Esophagus mucosa (tissue), 1 donor: ENCODE measurements at regions not wholly inside any gene's neighbourhood (a gene's known extent, or its start where the extent isn't known, plus 50 kb on each side); places are given as distances from the start of the nearest gene placed in this dataset.
"Not testable (repeated sequence)": the region's sequence is repeated elsewhere in the genome, so short reads cannot be mapped to it uniquely, and the experiment has no call there.

Source experiments
- ATAC-seq: fragments of 200-7000 bp; cut with Tn5 transposase; one replicate; pipeline ENCODE4 v1.9.1; 2020
- donor health status: DM: yes; HTN: yes; CAD: no.

DNA sequence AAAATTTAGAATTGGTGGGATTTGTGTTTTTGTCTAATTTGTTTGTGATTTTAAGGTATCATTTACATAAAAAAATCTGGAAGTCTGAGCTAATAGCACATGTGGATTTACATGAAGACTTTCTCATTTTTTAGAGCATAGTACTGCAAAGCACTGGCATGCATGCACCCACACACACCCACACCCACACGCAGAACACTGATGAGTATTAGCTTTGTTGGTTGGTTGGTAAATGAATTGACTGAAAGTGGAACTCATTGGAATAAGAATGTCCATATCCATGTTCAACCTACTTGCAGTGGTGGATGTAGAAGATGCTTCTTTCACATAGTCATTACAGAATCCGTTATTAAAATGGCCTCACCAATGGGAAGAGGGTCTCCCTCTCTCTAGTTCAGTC lies 475.8 kb downstream of the PLCL1 start:
- no peak for ATAC-seq

DNA sequence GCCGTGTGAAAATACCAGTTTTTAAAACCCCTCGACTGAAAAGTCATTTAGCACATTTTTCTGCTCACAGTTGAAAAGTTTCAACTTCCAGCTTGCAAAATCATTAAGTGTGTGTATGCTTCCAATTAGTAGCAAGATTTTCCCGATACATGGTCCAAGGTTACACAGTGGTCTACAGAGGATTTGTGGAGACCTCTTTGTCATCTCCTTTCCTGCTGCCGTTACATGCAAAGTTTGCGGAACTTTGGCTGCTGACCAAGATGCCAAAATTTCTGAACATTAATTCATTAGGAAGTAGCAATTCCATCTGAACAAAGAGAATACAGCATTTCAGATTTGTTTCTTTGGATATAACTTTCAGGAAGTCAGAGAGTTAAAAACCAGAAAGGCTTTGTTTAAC lies 474.6 kb downstream of the PLCL1 start:
- no peak for ATAC-seq

DNA sequence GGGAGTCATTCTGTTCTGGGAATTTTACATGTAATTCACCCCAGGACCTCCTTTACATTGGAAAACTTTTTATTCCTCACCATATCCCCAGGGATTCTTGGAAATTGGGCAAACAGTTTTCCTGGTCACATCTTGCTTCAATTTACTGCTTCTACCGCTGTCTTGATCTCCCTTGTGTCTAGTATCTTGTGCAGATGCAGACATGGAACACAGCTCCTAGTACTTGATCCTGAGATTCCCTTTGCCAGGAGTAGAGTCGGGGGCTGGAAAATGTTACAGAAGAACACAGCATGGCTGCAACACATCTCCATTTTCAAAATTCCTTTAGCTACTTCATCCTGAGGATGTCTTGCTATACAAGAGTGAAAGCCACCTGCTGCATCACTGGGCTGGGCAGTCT lies 472.8 kb downstream of the PLCL1 start:
- ATAC-seq, result no peak

DNA sequence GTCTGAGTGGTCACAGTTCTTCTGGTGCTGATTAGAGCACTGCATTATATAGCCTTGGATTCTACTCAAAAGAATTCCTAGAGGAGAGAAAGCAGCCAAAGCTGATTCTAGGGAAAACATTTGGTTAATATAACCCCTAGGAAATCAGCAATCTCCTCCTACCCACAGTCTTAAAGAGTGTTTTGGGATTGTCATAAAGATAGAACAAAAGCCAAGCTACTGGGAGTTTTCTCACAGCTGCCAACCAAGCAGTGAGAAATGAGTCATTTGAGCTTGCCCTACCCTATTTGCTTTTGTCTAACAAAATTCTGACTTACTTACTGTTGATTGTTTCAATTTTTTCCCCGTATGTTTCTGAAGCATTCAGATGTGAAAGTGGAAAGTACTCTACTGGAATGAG lies 469.3 kb downstream of the PLCL1 start:
- peak; percentile 83 for ATAC-seq

DNA sequence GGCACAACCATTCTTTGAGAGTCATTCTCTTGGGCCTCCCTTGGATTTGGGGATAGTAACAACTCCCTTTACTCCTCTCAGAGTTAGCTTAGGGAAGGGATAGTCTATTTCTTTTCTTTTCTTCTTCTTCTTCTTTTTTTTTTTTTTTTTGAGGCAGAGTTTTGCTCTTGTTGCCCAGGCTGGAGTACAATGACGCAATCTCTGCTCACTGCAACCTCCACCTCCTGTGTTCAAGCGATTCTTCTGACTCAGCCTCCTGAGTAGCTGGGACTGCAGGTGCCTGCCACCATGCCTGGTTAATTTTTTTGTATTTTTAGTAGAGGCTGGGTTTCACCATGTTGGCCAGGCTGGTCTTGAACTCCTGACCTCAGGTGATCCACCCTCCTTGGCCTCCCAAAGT lies 465.8 kb downstream of the PLCL1 start:
- not testable (repeated sequence) for ATAC-seq

DNA sequence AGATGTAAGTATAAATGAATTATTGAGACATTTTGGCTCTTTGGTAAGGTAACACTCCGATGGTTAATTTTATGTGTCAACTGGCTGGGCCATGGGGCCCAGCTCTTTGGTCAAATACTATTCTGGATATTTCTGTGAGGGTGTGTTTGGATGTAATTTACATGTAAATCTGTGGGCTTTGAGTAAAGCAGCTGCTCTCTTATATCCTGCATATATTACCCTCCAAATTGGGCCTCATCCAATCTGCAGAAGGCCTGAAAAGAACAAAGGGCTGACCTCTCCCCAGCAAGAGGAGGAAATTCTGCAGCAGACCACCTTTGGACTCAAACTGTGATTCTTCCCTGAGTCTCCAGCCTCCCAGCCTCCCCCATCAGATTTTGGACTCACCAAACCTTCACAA lies 464.1 kb downstream of the PLCL1 start:
- no peak for ATAC-seq

DNA sequence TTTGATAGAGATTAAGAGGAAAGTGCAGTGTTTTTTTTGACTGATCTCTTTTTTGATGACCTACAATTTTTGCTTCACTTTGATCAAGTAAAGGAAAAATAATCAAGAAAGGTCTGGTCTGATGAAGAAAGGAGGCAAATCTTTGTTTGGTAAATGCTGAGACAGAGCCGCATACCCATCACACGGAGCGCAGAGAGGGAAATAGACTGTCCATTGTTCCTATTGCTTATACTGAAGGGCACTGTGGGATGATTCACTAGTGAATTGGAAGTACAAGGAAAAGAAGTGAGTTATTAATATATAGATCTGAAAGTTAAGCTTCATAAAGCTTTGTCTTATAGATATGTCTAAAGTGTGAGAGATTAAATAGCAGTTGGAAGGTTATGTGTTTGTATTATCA lies 455.1 kb downstream of the PLCL1 start:
- ATAC-seq, result no peak

DNA sequence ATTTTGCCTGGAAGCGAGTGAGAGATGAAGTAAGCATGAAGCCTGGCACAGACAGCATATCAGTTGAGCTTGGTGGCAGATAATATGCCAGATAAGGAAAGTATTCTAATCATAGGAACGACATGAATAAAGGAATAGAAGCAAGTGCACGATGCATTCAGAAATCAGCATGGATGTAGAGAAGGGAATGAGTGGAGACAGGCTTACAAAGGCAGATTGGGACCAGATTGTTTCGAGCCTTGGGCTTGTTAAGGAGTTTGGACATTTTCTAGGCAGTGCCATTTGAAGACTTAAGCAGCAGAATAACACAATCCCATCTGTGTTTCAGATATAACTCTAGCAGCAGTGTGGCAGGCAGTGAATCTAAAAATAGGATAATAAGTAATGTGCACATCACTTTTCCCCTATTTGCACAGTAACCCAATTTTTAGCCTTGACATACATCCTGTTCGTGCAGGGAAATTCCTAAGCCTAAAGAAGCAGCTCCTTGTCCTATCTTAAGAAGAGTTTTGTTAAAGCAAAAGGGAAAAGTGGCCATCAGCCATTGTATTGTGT lies 450.2 kb downstream of the PLCL1 start:
- no peak for ATAC-seq

DNA sequence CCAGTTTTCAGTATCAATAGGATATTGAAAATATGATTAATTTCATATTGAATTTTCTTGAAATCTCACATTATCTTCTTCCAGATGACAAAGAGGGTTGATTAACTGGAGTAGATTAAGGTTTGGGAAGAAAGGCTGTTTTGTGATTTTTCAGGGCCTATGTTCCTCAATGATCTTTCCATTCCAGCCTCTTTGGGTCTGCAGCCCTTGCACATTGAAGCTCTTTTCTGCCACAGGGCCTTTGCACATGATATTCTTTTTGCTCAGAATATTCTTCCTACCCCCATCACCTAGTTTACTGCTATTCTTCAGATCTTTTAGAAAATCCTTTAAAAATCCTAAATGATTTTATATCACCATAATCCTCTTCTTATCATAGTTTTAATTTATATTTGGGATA lies 449.6 kb downstream of the PLCL1 start:
- no peak for ATAC-seq

DNA sequence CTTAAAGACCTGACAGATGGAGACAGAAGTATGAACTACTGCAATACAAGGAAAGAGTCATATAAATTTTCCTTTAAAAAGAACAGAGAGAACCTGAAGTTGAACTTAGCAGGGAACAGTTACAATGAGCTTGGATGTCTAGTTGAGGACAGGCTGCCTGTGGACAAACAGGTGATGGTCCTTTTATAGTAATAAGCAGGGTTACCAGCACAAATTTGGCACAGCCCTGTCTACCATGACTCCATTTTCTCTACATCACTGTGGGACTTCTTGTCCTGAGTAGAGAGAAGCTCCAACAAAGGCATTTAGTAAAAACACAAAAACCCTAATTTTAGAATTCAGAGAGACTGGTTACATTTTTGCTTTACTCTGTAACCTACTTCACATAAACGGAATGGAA lies 448.1 kb downstream of the PLCL1 start:
- no peak for ATAC-seq

DNA sequence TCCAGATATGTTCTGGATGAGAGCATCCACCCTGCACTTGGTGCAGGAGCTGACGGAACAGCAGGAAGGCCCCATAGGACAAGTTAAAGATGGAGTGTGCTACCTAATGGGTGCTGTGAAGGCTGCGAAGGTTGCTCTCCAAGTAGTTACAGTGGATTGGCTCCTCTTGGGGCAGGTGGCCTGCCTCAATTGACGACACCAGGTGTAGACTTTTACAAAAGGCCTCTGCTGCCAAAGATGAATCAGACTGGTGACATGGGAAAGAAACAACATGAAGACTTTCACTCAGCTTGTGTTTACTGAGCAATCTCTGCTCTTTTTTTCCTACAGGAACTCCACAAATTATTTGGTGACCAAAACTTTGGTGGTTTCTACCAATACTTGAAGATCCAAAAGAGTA lies 437.7 kb downstream of the PLCL1 start:
- ATAC-seq, result no peak

DNA sequence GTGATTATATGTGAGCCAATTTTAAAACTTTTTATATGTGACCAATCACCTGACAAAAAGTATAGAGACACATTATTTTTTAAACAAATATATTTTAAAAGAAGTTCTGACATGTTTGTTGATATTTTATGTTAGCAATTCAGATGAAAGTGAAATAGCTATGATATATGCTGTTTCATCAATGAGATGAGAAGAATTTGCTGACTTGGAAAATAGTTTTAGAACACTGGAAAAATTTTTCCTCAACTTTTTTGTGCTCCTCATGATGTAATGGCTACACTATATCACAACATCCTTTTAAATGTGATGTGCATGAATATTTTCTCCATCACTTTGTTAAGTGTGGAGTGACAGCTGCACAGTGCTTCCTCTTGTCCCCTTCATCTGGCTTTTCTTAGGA lies 434.0 kb downstream of the PLCL1 start:
- ATAC-seq, result no peak

DNA sequence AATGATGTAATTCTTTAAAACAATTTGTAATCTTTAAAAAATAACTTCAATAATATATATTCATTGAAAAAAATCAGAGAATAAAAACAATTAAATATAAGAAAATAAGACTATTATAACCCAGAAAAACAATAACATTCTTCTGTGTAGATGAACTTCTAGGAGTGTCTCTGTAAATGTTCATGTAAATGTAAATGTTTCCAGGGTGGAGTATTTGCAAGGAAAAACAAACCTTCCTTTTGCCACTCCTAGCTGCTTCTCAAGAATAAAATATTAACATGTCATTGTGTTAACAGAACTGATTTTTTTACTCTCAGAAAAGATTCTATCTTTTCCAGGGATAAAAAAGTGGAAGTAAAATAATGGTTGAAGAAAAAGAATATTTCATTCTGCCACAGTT lies 431.9 kb downstream of the PLCL1 start:
- ATAC-seq, result no peak

DNA sequence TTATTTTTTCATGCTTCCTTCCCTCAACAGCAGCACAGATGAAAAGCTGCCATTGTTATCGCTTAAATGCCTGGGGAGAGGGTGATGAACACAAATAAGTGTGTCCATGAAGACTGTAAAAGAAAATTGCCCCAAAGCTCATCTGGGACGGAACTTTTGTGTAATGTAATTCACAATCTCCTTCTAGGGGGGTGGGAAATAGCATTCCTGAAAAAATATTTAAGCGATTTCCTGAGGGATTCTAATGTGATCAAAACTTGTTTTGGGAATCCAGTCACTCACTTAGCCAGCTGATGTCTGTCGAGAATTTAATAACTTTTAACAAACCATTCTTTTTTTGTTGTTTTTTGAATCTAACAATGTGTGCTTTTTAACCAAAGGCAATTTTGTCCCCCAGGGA lies 427.9 kb downstream of the PLCL1 start:
- no peak for ATAC-seq

DNA sequence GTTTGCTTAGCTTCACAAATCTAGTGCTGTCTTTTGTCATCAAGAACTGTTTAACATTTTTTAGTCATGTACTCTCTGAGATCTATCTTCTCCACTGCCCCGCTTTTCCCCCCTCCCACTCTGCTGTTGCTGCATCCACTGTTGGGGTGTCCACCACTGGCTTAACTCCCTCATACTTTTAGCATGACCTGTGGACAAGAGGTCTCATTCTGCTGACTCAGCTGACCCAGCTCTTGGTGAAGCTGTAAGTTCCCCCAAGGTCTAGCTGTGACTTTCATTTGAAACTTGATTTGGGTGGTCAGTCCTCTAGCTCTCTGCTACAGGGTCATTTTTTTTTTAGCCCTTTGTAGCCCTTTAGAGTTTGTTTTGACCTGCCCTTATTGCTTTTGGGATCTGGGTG lies 427.2 kb downstream of the PLCL1 start:
- no peak for ATAC-seq

DNA sequence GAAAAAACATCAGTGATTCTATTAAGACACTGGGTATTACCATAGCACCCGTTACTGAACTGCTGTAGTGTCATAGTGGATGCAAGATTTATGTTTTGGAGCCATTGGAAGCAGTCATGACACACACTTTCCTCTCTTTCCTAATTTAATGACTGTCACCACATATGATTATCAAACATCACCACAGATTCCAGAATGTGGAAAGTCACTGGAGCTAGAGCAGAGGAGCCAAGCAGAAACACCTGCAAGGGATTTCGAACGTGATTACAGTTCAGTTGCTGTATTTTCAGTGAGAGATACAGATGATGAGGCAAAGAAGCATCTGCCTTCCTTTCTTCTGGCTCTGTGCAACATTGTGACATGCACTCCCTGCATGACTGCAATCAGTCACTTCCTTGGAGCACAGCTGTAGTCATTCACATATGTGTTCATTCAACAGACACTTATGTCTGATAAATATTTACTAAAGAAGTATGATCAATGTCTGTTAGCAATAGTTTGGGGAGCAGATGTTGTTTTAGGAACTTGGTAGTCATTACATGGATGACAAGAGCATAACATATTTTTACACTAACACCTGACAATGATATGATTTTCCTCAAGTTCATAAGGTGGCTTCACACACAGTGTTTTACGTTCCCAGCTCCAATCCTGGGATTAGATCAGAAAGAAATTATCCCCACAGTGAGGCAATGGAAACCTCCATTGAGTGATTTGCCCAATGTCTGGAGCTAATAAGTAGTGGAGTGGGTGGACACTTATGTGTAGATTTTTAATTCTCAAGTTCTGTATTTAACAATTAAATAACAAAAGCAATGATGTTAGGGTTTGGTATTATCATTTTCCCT lies 416.6 kb downstream of the PLCL1 start:
- ATAC-seq, result no peak

DNA sequence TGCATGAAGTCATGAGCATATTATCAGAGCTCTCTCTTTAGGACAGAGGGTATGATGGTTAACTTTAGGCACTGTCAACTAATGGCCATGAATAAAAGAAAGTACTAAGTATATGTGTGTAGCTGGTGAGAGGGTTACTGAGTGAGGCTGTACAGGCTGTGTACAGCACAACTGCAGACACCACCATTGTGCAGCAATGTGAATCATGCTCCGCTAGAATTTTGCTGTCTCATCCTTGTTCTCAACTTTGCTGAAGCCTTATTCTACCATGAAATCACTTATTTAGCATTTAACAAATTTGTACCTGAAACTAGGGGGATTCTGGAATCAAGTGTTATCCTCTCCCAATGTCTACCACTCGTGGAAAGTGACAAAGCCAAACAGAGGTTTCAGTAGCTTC lies 414.9 kb downstream of the PLCL1 start:
- no peak for ATAC-seq

DNA sequence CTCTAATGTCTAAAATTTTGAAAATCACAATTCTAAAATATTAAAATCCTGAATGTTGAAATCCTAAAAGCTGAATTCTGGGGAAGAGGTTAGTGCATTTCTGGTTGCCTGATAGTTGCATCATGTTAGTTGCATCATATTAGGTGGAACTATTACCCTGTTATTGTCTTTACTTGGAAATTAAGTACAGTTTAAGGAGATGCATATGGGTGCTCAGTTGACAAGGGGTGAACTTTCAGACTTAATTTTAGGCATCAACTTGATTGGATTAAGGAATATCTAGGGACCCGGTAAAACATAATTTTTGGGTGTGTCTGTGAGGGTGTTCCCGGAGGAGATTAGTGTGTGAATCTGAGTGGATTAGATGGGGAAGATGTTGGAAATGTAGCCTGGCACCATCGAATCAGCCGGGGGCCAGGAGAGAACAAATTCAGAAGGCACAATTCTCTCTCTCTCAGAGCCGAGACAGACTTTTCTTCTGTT lies 409.8 kb downstream of the PLCL1 start:
- no peak for ATAC-seq

DNA sequence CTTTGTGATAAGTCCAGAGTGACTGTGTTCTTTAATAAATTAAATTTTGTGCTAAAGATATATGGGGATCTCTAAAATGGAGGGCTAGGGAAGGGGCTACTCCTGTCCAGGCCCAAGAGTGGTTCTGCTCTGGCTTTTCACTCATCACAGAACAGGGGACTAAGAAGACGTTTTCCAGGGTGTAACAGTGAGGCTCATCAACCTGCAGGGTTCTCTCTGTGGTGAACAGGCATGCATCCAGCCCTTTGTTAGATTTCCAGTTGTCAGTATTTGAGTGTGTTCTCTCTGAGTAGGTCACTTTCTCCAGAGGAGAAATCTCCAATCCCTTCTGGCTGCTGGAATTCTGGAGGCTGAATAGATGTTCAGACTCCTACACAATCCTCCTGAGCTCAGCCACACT lies 408.9 kb downstream of the PLCL1 start:
- ATAC-seq, result no peak

DNA sequence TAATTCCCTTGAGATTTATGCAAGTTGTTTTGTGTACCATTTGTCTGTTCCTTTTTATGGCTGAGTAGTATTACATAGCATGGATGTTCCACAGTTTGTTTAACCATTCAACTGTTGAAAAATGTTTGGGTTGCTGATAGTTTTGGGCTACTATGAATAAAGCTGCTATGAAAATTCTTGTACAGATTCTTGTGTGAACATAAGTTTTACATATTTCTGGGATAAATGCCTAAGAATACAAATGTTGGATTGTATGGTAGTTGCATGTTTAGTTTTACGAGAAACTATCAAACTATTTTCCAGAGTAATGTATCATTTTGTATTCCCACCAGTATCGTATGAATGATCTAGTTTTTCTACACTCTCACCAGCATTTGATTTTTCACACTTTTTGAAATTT lies 407.3 kb downstream of the PLCL1 start:
- no peak for ATAC-seq

DNA sequence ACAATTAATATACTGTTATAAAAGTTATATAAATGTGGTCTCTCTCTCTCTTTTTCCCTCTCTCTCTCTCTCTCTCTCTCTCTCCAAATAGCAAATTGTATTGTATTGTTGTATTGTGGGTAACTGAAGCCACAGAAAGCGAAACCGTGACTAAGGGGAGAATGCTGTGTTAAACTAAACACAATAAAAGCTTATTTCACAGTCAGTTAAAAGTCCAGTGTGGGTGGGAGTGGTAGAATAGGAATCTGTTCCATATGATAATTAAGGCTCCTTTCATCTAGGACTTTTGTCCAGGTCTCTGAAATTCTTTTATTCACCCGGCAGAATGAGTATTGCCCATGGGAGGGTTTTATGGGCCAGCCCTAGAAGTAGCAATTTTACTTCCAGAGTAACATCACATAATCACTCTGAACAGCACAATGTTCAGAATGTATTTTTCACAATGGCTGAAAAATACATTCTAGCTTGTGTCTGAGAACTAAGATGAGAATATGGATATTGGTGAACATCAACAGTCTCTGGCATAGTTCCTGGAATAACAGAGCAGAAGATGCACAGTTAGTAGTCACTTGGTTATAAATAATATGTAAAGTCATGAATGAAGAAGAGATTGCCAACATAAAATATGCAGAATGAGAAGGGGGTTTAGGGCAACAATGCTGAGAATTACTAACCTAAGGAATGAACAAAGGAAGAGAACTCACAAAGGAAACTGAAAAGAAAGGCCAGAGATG lies 399.1 kb downstream of the PLCL1 start:
- no peak for ATAC-seq
